Hepatocyte (in vitro differentiated cells): ENCODE measurements at regions not wholly inside any gene's neighbourhood (a gene's known extent, or its start where the extent isn't known, plus 50 kb on each side); places are given as distances from the start of the nearest gene placed in this dataset.

Source experiments
- CTCF ChIP-seq: fragments of 200-600 bp; sonication (generic); IDR thresholded peaks from 2 replicates; pipeline ENCODE4 v1.5.1; 2016; ENCODE audit warnings: antibody characterized with exemption, mild to moderate bottlenecking; ENCODE audit not compliant: poor library complexity
- EZH2 ChIP-seq: fragments of 200-600 bp; sonication (generic); IDR thresholded peaks from 2 replicates; pipeline ENCODE4 v1.6.1; 2016; ENCODE audit warnings: antibody characterized with exemption, mild to moderate bottlenecking, borderline replicate concordance
- EZH2phosphoT487 ChIP-seq: fragments of 200-600 bp; sonication (generic); IDR thresholded peaks from one replicate; pipeline ENCODE4 v1.6.1; 2018; ENCODE audit warnings: antibody characterized with exemption, mild to moderate bottlenecking, low read depth, moderate library complexity; ENCODE audit not compliant: unreplicated experiment, severe bottlenecking

GRCh38 chr1:82062206-82062605 is 261.5 kb downstream of the ADGRL2 start:
- TF ChIP-seq CTCF (no peak), EZH2 (no peak), EZH2phosphoT487 (no peak)
